ENCODE measurements at regions not wholly inside any gene's neighbourhood (a gene's known extent, or its start where the extent isn't known, plus 50 kb on each side); places are given as distances from the start of the nearest gene placed in this dataset.
A peak's percentile ranks its signal among the peaks of the same experiment; 100 is the strongest.
"Not testable (repeated sequence)": the region's sequence is repeated elsewhere in the genome, so short reads cannot be mapped to it uniquely, and the experiment has no call there.

- no peak for DNase-seq
Measured at GRCh38 chr5:71771191-71771590, 52.1 kb downstream of the CARTPT start.

- DNase-seq, result no peak
Measured at GRCh38 chr5:71778678-71779276, 59.7 kb downstream of the CARTPT start.

- DNase-seq, result no peak
Measured at GRCh38 chr5:71780597-71780996, 61.5 kb downstream of the CARTPT start.

- DNase-seq, result peak in 1 of 2 donors; percentile 15
Measured at GRCh38 chr5:71782393-71782770, 63.3 kb downstream of the CARTPT start.

- DNase-seq, result peak; percentile 57 to 80
Measured at GRCh38 chr5:71782771-71783770, 64.0 kb downstream of the CARTPT start.

GRCh38 chr5:71783891-71784290 lies 64.8 kb downstream of the CARTPT start:
- DNase-seq, result no peak

GRCh38 chr5:71786337-71787055 lies 67.4 kb downstream of the CARTPT start:
- DNase-seq, result no peak

GRCh38 chr5:71788794-71789193 lies 69.7 kb downstream of the CARTPT start:
- DNase-seq, result no peak

- DNase-seq, result no peak
Measured at GRCh38 chr5:71789746-71790145, 70.7 kb downstream of the CARTPT start.

GRCh38 chr5:71790433-71790832 lies 71.4 kb downstream of the CARTPT start:
- no peak for DNase-seq

- DNase-seq, result not testable (repeated sequence)
Measured at GRCh38 chr5:71792041-71792440, 73.0 kb downstream of the CARTPT start.

- no peak for DNase-seq
Measured at GRCh38 chr5:71794061-71794695, 75.1 kb downstream of the CARTPT start.

- no peak for DNase-seq
Measured at GRCh38 chr5:71802673-71803072, 83.6 kb downstream of the CARTPT start.

- DNase-seq, result no peak
Measured at GRCh38 chr5:71806711-71807110, 87.6 kb downstream of the CARTPT start.

GRCh38 chr5:71807909-71808308 lies 88.8 kb downstream of the CARTPT start:
- no peak for DNase-seq

- no peak for DNase-seq
Measured at GRCh38 chr5:71809446-71809845, 90.4 kb downstream of the CARTPT start.

- no peak for DNase-seq
Measured at GRCh38 chr5:71810023-71810422, 90.9 kb downstream of the CARTPT start.

- no peak for DNase-seq
Measured at GRCh38 chr5:71810471-71811195, 91.6 kb downstream of the CARTPT start.

- DNase-seq, result no peak
Measured at GRCh38 chr5:71811779-71812178, 92.7 kb downstream of the CARTPT start.

- no peak for DNase-seq
Measured at GRCh38 chr5:71816307-71816706, 97.2 kb downstream of the CARTPT start.

GRCh38 chr5:71817891-71818290 lies 98.8 kb downstream of the CARTPT start:
- DNase-seq, result no peak

GRCh38 chr5:71821029-71821428 lies 102.0 kb downstream of the CARTPT start:
- no peak for DNase-seq

Data from stimulated activated CD4-positive, alpha-beta T cell treated with anti-CD3 and anti-CD28 coated beads, Interleukin-2, amount 100 ng/mL, for 24 hours (primary cell).